Fibroblast of the conjunctiva (primary cell): ENCODE measurements at regions not wholly inside any gene's neighbourhood (a gene's known extent, or its start where the extent isn't known, plus 50 kb on each side); places are given as distances from the start of the nearest gene placed in this dataset.
A peak's percentile ranks its signal among the peaks of the same experiment; 100 is the strongest.
"Not testable (repeated sequence)": the region's sequence is repeated elsewhere in the genome, so short reads cannot be mapped to it uniquely, and the experiment has no call there.

Source experiments
- DNase-seq: peaks from one replicate; pipeline ENCODE4 v3.0.0-alpha.2; 2010; ENCODE audit warnings: low read depth

DNA sequence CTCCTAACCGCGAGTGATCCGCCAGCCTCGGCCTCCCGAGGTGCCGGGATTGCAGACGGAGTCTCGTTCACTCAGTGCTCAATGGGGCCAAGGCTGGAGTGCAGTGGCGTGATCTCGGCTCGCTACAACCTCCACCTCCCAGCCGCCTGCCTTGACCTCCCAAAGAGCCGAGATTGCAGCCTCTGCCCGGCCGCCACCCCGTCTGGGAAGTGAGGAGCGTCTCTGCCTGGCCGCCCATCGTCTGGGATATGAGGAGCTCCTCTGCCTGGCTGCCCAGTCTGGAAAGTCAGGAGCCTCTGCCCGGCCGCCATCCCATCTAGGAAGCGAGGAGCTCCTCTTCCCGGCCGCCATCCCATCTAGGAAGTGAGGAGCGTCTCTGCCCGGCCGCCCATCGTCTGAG is 58.8 kb upstream of the ANKRD30BL start:
- DNase-seq: not testable (repeated sequence)

DNA sequence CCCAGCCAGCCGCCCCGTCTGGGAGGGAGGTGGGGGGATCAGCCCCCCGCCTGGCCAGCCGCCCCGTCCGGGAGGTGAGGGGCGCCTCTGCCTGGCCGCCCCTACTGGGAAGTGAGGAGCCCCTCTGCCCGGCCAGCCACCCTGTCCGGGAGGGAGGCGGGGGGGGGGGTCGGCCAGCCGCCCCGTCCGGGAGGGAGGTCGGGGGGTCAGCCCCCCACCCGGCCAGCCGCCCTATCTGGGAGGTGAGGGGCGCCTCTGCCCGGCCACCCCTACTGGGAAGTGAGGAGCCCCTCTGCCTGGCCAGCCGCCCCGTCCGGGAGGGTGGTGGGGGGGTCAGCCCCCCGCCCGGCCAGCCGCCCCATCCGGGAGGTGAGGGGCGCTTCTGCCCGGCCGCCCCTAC is 60.1 kb upstream of the ANKRD30BL start:
- not testable (repeated sequence) for DNase-seq

DNA sequence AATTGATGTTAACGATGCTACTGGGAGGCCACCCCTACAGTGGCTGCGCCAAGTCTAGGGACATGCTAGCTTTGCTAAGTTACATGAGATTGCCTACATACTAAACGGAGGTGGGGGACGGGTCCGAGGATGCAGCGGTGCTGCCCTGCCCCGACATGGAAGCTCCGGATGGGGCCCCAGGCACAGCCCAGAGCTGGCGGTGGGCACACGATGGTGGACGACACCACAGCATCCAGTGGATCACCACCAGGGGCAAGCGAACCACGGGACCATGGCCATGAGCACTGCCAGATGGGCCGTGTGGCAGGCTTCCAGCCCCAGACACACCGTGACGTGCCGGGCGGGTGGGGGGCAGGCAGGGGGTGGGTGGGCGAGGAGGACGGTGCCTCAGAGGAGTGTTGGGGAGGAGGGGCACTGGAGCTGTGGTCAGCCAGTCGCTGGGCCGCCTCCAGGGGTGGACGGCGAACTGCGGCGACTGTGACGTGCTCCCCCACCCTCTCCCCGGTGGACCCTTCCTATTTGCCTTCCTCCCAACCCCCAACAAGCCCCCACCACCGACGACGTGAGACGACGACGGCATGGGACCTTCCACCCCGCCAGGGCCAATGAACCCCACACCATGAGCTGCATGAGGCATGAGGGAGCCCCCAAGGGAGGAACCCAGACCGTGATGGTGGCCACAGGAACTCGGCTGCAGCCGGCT is 90.6 kb upstream of the ANKRD30BL start:
- DNase-seq: no peak

DNA sequence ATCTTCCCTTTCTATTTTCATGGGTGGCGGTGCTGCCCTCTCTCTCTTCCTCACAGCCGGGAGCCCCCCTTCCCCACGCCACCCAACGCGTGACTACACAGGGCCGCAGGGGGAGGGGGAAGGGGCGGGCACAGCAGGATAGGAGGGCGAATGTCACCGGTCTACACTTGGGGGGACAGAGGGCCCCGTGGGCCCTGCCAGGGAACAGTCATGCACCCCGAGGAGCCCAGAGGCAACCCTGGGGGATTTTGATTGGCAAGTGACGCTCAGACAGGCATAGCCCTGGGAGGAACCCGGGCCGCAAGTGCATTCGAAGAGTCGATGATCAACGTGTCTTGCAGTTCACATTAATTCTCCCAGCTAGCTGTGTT is 91.1 kb upstream of the ANKRD30BL start:
- DNase-seq: no peak

DNA sequence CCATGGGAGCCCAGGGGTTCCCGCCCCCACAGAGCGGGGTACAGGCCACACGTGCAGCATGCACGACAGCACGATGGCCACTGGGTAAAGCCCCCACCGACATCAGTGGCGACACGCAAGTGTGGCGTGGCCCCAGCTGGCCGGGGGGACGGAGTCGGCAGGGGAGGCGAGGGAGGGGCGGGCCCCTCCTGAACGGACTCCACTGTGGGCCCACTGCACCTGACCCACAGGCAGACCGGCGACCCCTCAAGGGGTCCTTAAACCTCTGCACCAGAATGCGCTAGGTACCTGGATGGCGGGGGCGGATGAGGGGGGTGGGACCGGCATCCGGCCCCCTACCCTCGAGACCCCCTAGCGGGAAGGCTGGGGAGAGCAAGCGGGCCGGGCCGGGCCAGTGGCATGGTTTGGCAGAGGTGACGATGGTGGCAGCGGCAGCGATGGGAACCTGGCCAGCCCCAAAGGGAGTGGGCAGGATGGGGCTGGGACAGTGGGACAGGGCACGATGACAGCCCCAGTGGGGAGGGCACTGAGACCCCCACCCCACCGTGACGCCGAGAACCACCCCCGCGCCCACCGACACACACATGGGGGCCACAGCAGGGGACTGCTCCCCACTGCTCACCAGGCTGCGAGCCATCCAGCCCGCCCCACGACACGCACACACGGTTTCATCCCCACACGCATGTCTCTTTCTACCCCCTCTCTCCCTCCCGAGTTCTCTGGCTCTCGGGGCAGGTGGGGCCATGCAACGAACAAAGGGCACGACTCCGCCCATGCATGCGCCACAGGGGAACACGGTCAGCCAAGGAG is 91.9 kb upstream of the ANKRD30BL start:
- no peak for DNase-seq

DNA sequence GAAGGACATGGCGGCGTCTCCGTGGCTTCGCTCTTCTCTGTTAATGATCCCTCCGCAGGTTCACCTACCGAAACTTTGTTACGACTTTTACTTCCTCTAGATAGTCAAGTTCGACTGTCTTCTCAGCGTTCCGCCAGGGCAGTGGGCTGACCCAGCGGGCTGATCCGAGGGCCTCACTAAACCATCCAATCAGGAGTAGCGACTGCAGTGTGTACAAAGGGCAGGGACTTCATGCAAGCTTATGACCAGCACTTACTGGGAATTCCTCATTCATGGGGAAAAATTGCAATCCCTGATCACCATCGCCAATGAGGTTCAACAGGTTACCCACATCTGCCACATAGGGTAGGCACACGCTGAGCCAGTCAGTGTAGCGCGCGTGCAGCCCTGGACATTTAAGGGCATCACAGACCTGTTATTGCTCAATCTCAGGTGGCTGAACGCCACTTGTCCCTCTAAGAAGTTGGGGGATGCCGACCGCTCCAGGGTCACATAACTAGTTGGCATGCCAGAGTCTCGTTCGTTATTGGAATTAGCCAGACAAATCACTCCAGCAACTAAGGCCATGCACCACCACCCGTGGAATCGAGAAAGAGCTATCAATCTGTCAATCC is 92.7 kb upstream of the ANKRD30BL start:
- DNase-seq: not testable (repeated sequence)

DNA sequence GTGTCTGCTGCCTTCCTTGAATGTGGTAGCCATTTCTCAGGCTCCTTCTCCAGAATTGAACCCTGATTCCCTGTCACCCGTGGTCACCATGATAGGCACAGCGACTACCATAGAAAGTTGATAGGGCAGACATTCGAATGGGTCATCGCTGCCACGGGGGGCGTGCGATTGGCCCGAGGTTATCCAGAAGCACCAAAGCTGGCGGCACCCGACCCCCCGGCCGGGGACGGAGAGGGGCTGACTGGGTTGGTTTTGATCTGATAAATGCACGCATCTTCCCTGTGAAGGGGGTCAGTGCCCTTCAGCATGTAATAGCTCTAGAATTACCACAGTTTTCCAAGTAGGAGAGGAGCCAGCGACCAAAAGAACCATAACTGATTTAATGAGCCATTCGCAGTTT is 94.0 kb upstream of the ANKRD30BL start:
- DNase-seq: no peak

DNA sequence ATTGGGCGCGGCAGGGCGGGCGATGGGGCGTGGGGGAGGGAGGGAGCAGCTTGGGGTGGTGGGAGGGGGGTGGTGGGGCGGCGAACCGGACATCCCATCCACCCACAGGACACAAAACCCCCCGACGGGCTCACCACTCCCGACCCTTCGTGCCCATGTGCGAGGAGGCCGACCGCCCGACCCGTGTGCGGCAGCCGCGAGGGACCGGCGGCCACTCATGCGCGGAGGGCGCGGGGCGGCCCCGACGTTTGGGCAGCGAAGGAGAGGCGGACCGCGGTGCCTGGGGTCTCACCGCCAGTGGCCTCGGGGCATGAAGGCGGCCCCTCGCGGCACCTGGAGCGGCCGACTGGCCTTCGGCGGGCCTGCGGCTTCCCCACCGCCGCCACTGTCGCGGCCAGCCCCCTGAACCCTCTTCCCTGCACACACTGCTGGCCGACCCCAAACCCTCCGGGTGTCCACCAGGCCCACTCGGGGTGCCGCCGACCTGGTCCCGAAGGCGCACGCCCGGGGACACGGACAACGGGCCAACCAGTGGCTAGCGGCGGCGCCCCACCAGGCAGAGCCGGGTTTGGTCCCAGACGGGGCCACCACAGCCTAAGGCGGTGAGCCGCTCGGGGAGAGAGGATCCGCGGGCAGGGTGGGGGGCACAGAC is 94.6 kb upstream of the ANKRD30BL start:
- no peak for DNase-seq

DNA sequence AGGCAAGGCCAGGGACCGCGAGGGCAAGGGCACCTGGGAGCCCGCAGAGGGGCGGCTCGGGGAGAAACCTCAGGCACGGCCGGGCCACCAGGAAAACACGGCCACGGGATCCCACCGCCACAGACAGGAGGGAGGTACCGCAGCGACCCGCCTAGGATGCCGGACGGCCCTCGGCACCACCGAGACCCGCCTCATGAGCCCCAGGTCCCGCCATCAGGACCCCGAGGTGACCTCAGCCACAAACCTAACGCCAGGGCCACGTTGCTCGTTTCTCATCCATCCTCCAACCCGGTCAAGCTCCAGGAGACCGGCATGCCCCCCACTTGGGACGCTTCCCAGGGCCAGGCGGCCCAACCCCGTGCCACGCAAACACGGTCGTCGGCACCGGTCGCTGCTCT is 95.2 kb upstream of the ANKRD30BL start:
- DNase-seq: not testable (repeated sequence)

DNA sequence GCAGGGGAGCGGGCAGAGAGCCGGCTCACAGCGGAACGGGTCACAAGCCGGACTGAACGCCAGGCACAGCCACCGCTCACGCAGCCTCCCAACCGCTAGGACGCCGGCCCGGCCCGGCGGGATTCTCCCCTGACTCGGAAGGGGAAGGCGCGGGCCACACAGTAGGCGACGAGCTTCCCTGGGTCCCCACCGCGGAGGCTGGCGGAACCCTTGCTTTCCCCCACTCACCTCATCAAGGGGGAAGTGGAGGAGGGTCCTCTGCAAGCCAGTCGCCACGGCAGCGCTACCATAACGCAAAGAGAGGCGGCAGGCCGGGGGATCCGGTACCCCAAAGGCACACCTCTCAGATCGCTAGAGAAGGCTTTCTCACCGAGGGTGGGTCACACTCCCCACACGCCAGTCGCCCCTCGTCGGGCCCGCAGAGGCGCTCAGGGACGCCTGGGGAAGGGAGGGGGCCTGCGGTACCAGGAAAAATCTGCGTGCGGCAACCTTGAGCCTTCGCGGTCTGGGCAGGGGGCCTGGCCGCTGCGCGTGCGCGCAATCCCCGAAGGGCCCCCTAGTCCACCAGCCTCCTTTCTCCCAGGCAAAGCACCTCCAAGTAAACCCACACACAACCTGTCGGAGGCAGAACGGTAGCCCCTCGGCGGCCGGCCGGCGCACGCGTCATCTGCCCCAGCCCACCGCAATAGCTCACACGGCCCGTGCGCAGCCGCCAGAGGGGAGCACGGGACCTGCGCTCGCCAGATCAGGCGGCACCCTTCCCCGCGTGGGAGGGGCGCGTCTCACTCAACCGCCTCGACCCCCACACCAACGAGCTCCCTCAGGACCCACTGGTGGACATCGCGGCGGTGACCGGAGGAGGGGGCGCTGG is 95.8 kb upstream of the ANKRD30BL start:
- DNase-seq: not testable (repeated sequence)

DNA sequence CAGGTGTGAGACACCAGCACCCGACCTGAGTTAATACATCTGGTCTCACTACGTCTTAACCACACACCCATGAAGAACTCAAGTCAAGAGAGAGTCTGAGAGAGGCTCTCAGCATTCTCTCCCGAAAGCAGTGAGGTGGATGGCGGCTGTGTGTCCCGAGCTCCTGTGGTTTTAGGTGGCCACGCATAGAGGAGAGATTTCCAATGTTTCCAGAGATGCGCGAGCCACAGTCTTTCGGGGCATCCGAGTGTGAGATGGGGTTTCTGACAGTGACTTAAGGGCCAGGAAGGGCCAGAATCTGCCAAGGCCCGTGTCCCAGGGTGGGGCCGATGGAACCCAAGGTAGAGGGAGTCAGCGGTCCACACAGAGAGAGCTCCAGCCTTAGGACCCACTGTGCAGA is 97.5 kb upstream of the ANKRD30BL start:
- not testable (repeated sequence) for DNase-seq

DNA sequence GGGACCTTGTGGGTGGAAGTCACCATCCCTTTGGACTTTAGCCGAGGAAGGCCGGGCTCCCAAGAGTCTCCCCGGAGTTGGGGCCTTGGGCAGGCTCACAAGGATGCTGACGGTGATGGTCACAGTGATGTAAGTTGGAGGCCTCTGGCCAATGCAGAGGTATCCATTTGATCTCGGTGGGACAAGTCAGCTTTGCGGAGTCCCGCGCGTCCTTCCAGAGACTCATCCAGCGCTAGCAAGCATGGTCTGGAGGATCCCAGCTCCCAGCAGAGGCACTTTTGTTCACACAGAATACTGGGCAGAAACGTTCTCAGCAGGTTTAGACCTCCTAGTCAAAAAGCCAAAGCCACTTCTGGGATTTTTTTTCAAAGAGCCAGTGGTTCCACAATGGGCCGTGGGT is 103.8 kb upstream of the ANKRD30BL start:
- DNase-seq: not testable (repeated sequence)

DNA sequence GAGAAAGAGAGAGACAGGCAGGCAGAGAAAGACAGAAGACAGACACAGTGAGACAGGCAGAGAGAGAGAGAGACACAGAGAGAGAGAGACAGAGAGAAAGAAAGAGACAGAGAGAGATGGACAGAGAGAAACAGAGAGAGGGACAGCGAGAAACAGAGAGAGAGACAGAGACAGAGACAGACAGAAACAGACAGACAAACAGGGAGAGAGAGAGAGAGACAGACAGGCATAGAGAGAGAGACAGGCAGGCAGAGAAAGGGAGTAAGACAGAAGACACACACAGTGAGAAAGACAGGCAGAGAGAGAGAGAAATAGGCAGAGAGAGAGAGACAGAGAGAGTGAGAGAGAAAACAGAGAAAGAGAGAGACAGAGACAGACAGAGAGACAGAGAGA is 105.3 kb upstream of the ANKRD30BL start:
- no peak for DNase-seq

DNA sequence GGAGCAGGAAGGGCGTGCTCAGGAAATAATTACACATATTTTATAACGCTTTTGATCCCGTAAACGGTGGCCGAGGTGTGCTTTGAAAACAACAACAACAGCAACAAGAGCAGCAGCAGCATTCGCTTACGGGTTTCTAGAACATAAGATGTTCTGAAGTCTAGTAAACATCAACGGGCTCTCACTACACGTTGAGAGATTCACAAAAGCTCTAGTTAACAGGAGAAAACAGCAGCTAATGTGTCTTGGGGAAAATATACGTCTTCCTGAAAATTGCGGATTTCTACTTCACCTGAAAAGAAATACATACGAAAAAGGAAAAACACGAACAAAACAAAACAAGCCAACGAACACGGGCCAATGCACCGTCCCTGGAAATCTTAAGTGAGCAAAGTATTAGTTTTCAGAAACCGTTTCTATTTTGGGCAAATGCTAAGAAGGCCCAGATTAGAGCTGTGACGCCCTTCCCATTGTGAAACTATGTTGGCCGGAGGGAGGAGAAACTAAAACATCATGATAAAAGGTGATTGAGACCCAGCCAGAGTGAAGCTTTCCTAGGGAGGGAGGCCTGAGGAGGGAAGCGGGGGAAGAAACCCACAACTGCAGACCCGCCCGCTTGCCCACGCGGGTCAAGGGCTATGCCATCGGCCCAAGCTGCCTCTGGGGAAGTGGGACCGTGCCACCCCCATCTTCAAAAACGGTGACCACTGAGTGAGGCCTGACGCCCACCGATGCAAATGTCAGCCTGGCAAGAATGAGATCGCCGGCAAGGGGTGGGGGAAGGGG is 105.9 kb upstream of the ANKRD30BL start:
- peak; percentile 12 for DNase-seq

DNA sequence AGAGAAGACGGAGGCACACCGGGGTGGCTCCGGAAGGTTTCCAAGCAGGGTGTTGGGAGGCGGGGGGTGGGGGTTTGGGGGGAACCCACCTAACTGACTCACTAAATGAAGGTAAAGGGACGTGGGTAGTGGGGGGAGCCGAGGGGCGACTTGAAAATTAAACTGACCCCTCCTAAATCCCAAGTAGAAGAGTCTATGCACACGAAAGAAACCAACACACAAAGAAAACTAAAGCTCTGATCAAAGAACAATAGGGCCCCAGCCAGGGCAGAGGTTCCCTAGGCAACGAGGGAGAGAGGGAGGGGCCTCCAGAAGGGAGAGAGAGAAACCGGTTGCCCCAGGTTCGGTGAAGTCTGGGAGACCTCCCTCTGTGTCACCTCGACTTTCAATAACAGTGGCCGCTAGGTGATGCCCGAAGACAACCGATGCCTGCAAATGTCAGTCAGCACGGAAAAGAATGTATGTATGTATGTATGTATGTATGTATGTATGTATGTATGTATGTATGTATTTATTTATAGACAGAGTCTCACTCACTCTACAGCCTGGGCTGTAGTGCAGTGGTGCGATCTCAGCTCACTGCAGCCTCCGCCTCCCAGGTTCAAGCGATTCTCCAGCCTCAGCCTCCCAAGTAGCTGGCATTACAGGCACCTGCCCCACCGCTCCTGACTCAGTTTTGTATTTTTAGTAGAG is 106.7 kb upstream of the ANKRD30BL start:
- peak; percentile 33 for DNase-seq

DNA sequence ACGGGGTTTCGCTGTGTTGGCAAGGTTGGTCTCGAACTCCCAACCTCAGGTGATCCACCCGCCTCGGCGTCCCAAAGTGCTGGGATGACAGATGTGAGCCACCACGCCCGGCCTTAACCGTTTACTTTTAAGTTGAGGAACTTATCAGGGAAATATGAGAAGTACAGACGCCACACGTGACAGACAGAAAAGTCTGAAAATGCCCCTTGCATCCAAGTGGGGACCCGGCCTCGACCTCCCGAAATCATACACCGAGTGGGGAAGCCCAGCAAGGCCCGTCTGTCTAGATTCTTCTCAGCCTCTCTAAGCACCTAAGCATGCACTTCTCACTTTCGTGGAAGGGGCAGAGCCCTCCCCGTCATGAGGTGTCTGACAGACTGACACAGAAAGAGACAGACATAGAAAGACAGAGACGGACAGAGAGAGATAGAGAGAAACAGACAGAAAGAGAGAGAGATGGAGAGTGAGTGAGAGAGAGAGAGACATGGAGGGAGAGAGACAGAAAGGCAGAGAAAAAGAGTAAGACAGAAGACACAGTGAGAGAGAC is 107.3 kb upstream of the ANKRD30BL start:
- DNase-seq: no peak

DNA sequence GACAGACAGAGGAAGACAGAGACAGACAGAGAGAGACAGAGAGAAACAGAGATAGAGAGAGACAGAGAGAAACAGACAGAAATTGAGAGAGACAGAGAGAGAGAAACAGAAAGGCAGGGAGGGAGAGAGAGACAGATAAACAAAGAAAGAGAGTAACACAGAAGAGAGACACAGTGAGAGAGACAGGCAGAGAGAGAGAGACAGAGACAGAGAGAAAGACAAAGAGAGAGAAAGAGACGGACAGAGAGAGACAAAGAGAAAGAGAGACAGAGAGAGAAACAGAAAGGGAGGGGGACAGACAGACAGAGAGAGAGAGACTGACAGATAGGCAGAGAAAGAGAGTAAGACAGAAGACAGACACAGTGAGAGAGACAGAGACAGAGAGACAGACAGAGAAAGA is 108.5 kb upstream of the ANKRD30BL start:
- DNase-seq: no peak

DNA sequence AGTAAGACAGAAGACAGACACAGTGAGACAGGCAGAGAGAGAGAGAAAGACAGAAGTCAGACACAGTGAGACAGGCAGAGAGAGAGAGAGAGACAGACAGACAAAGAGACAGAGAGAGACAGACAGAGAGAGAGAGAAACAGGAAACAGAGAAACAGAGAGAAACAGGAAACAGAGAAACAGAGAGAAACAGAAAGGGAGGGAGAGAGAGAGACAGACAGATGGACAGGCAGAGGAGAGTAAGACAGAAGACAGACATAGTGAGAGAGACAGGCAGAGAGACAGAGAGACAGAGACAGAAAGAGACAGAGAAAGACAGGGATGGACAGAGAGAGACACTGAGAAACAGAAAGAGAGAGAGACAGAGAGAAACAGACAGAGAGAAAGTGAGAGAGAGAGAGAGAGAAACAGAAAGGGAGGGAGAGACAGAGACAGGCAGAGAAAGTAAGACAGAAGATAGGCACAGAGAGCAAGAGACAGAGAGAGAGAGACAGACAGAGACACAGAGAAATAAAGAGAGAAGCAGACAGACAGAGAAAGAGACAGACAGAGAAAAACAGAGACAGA is 109.3 kb upstream of the ANKRD30BL start:
- no peak for DNase-seq

DNA sequence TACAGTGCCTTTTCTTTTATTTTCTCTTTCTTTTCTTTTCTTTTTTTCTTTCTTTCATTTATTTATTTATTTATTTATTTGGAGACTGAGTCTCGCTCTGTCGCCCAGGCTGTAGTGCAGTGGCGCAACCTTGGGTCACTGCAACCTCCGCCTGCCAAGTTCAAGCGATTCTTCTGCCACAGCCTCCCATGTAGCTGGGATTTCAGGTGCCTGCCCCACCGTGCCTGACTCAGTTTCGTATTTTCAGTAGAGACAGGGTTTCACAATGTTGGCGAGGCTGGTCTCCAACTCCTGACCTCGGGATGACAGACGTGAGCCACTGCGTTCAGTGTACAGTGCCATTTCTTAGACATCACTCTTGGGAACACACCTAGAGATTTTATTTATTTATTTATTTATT is 110.0 kb upstream of the ANKRD30BL start:
- not testable (repeated sequence) for DNase-seq

DNA sequence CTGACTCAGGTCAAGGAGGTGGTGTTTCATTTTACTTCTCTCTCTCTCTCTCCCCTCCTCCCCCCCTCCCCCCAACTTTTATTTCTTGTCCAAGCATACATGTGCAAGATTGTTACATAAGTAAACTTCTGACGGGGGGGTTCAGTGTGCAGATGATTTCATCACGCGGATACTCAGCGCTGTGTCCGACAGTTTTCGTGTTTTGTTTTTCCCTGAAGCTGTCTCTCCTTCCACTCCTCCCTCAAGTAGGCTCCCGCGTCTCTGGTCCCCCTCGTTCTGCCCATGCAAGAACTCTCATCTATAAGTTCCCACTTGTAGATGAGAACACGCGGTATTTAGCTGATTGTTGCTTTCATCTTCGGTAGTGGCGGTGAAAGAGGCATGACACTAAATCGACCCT is 111.0 kb upstream of the ANKRD30BL start:
- no peak for DNase-seq
